ENCODE measurements at regions not wholly inside any gene's neighbourhood (a gene's known extent, or its start where the extent isn't known, plus 50 kb on each side); places are given as distances from the start of the nearest gene placed in this dataset.

DNA sequence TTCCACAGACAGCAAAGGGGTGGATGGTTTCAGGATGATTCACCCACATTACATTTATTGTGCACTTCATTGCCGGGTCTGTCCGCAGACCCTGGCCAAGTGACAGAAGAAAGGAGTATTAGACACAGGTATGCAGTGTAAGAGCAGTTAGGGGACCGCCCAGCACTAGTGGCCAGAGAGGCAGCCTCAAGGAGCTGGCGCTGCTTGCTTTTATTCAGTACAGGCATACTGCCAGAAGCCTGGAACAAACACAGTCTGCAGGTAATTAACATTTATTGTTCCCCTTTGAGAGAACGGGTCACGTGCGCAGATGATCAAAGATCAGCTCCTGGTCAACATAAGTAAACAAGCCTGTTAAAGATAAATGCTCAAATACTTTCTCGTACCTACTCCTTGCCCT is 1639.0 kb upstream of the IGFBP7 start:
- no peaks in the 10 kb centered on the region for H3K36me3 Mint-ChIP-seq
- no peaks in the 10 kb centered on the region for H3K4me1 Mint-ChIP-seq
- H3K4me3 Mint-ChIP-seq = no peak overlapping the region
- peaks cover 0 to 5% (median 4%) of the 10 kb centered on the region in 3 donors for H3K9me3 Mint-ChIP-seq
- H3K27me3 Mint-ChIP-seq = no peaks in the 10 kb centered on the region
- H3K27ac Mint-ChIP-seq = no peak overlapping the region

DNA sequence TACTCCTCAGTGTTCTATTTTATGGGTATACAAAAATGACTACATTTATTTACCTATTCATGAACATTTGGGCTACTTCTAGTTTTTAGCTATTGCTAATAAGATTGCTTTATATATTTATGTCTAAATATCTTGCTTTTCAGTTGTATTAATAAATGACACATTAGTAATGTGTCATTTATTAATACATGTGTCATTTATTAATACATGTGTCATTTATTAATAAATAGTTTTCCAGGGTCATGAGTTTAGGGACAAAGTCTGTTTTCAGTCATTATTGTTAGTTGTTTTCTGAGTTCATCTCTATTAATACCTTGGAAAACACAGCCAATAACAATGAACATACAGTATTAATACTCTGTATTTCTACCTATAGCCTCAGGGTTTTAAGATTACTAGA is 1630.7 kb upstream of the IGFBP7 start:
- no peaks in the 10 kb centered on the region for H3K27me3 Mint-ChIP-seq
- peaks cover 0 to 5% (median 4%) of the 10 kb centered on the region in 3 donors for H3K9me3 Mint-ChIP-seq
- no peak overlapping the region for H3K27ac Mint-ChIP-seq
- no peaks in the 10 kb centered on the region for H3K4me1 Mint-ChIP-seq
- no peaks in the 10 kb centered on the region for H3K36me3 Mint-ChIP-seq
- H3K4me3 Mint-ChIP-seq = no peak overlapping the region

DNA sequence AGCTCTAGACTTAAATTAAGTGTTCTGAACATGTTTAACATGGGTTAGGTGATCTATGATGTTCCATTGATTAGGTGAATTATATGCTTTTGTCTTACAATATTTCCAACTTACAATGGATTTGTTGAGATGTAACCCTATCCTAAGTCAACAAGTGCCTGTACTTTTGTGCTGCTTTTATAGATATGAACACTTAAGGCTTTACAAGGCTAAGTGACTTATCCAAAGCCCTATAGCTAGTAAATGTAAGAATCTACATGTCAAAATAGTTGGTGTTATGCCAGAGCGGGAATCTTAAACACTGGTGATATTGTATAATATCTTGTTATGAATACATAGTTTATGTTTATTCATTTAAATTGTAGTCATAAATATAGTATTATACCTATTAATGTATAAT is 1629.1 kb upstream of the IGFBP7 start:
- H3K36me3 Mint-ChIP-seq = no peaks in the 10 kb centered on the region
- no peak overlapping the region for H3K27ac Mint-ChIP-seq
- H3K27me3 Mint-ChIP-seq = no peaks in the 10 kb centered on the region
- no peaks in the 10 kb centered on the region for H3K4me1 Mint-ChIP-seq
- no peak overlapping the region for H3K4me3 Mint-ChIP-seq
- peaks cover 0 to 5% (median 4%) of the 10 kb centered on the region in 3 donors for H3K9me3 Mint-ChIP-seq

DNA sequence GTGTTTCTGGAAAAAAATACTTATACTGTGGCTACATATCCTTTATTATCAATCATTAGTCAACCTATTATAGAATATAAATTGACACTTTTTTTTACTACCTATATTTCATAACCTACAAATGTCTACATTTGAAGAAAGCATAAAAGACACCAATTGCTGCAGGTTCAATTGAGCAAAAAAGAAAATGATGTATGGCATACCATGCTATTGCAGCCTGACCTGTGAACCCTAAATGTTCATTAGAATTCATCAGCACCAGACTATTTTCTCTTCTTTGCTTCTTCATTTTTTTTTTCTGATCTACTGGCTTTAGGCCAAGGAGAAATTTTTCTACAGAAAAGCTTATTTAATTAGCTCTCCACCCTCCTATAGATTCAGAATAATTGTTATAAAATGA is 1628.2 kb upstream of the IGFBP7 start:
- H3K36me3 Mint-ChIP-seq = no peaks in the 10 kb centered on the region
- peaks cover 0 to 5% (median 4%) of the 10 kb centered on the region in 3 donors for H3K9me3 Mint-ChIP-seq
- H3K27me3 Mint-ChIP-seq = no peaks in the 10 kb centered on the region
- H3K4me1 Mint-ChIP-seq = no peaks in the 10 kb centered on the region
- no peak overlapping the region for H3K27ac Mint-ChIP-seq
- no peak overlapping the region for H3K4me3 Mint-ChIP-seq

DNA sequence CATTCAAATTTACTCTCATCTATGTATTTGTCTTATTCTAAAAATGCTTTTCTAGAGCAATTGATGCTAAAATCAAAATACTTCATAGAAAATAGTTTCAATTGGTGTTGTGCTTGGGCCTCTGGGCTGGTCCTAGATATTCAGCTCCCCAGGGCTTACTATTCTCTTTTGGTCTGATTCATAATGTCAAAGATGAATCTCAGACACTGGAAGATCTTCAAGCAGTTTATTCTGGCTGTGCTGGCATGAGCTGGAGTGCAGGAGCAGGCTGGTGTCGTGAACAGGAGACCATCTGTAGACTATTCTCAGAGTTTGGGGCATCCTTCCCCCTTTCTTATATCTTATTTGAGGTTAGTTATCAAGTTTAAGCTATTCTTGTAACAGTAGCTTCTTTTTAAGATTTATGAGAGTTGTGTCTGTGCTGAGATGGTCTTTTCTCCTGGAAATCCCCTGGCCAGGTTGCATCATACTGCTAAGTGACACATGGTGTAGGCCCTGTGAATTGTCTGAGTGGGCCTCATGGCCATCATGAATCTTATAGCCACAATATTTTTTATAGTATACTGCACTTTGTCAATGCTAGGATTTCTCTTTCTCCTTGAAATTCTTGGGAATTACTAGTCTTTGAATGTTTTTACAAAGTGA is 1624.0 kb upstream of the IGFBP7 start:
- no peaks in the 10 kb centered on the region for H3K36me3 Mint-ChIP-seq
- H3K4me1 Mint-ChIP-seq = no peaks in the 10 kb centered on the region
- H3K27ac Mint-ChIP-seq = no peak overlapping the region
- H3K9me3 Mint-ChIP-seq = peaks cover 0 to 5% (median 4%) of the 10 kb centered on the region in 3 donors
- H3K4me3 Mint-ChIP-seq = no peak overlapping the region
- no peaks in the 10 kb centered on the region for H3K27me3 Mint-ChIP-seq

DNA sequence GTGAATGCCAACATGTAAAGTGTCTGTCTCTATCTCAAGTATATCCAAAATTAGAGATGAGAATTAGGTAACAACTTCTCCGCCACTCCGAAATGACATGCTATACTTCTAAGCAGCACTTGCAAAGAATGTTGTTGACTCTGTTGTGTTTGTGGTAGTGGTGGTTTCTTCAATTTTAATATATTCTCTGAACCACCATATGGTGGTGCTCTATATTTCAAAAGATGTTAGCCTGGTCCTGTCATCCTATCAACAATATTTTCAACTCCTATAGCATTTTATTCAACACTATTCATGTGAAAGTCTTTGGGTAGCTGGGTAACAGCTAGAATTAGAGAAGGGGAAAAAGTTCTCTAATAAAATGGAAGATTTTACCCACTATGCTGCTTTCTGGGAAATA is 1622.8 kb upstream of the IGFBP7 start:
- no peak overlapping the region for H3K4me3 Mint-ChIP-seq
- H3K36me3 Mint-ChIP-seq = no peaks in the 10 kb centered on the region
- no peaks in the 10 kb centered on the region for H3K4me1 Mint-ChIP-seq
- no peak overlapping the region for H3K27ac Mint-ChIP-seq
- H3K27me3 Mint-ChIP-seq = no peaks in the 10 kb centered on the region
- peaks cover 0 to 1% (median under 1%) of the 10 kb centered on the region in 3 donors for H3K9me3 Mint-ChIP-seq

DNA sequence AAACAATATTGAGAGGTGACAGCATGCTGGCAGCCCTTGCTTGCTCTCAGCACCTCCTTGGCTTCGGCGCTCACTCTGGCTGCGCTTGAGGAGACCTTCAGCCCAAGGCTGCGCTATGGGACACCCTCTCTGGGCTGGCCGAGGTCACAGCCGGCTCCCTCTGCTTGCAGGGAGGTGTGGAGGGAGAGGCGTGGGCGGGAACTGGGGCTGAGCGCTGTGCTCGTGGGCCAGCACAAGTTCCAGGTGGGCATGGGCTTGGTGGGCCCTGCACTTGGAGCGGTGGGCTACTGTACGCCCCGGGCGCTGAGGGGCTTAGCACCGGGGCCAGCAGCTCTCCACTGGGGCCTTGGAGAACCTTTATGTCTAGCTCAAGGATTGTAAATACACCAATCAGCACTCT is 1613.8 kb upstream of the IGFBP7 start:
- Mint-ChIP-seq H3K4me3 (no peak overlapping the region), H3K36me3 (no peaks in the 10 kb centered on the region), H3K9me3 (peaks cover 0 to 4% (median 2%) of the 10 kb centered on the region in 3 donors), H3K27ac (no peak overlapping the region), H3K4me1 (no peaks in the 10 kb centered on the region), H3K27me3 (no peaks in the 10 kb centered on the region)

DNA sequence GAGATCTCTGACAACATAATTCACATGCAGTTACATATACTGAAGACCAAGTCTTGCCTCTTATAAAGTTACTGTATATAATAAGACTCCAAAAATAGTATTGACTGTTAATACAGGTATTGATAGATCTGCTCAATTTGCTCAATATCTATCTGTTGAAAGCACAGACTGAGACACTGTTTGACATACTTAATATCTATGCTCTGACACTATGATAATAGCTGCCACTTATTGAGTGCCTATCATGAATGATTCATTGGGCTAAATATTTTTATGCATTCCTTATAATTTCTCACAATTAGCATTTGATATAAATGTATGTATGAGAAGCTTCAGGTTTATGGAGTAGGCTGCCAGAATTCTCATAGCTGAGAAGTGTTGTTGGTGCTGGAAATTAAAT is 1600.9 kb upstream of the IGFBP7 start:
- Mint-ChIP-seq H3K27me3 (no peaks in the 10 kb centered on the region), H3K9me3 (peaks cover 0 to 4% (median 3%) of the 10 kb centered on the region in 3 donors), H3K36me3 (peaks cover 1% of the 10 kb centered on the region)

DNA sequence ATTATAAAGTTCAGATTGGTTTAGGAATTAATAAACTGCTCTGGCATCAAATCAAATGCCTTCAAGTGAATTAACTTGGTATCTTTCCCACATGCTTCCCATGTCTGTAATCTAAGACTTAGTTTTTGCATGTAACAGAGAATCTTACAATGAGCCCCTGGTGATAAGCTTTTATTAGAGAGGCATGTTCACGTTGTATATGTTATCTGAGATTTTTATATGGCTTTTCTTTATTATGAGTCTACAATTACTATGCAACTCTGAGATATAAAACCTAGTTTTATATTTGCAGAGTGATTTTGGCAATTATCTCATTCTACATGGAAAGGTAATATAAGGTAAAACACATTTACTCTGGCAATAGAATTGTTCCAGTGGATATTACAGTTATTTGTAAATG is 1578.4 kb upstream of the IGFBP7 start:
- H3K27me3 Mint-ChIP-seq = no peaks in the 10 kb centered on the region
- no peaks in the 10 kb centered on the region for H3K4me1 Mint-ChIP-seq
- no peaks in the 10 kb centered on the region for H3K36me3 Mint-ChIP-seq
- no peak overlapping the region for H3K27ac Mint-ChIP-seq
- no peak overlapping the region for H3K4me3 Mint-ChIP-seq
- peaks cover 0 to 2% (median 1%) of the 10 kb centered on the region in 3 donors for H3K9me3 Mint-ChIP-seq

More for the DNA sequence above, 1600.9 kb upstream of the IGFBP7 start:
- no peaks in the 10 kb centered on the region for H3K4me1 Mint-ChIP-seq
- H3K4me3 Mint-ChIP-seq = no peak overlapping the region
- no peak overlapping the region for H3K27ac Mint-ChIP-seq

DNA sequence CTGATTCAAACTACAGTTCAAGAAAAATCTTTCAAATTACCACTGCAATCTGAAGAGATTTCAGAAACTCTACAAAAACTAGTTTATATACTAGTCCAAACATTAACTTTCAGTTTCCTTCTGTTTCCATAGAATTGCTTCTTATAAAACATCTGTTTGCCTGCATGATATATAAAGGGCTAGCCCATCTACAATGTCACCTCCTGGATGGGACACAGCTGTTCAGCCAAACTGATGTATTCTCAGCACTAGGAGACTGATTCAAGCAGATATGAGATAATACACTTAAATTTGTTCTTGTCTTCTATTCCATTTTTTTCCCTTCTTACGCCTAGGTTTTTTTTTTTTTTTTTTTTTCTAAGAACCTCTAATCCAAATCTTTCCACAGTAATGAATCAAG is 1569.7 kb upstream of the IGFBP7 start:
- peaks cover 0 to 6% (median 0%) of the 10 kb centered on the region in 3 donors for H3K9me3 Mint-ChIP-seq
- H3K4me1 Mint-ChIP-seq = no peaks in the 10 kb centered on the region
- no peak overlapping the region for H3K4me3 Mint-ChIP-seq
- no peak overlapping the region for H3K27ac Mint-ChIP-seq
- H3K27me3 Mint-ChIP-seq = no peaks in the 10 kb centered on the region
- no peaks in the 10 kb centered on the region for H3K36me3 Mint-ChIP-seq

DNA sequence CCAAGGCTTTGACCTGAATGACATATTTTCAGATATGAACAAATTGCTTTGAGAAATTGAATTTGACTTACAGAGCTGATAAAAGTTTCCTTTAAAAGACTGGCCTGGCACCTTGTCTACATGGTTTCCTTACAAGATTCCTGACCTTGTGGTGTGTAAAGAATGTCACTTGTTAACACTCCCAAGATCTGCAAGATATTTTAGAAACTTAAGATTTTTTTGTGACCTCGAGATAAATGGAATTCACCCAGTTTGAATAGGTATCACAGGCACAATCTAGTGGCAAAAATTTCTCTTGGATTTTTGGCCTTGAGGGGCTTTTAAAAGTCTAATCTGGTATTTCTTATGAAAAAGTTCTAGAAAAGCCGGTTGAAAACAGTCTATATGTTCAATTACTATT is 1568.9 kb upstream of the IGFBP7 start:
- Mint-ChIP-seq H3K36me3 (no peaks in the 10 kb centered on the region), H3K27ac (no peak overlapping the region), H3K4me1 (no peaks in the 10 kb centered on the region), H3K4me3 (no peak overlapping the region), H3K27me3 (no peaks in the 10 kb centered on the region), H3K9me3 (peaks cover 0 to 6% (median 0%) of the 10 kb centered on the region in 3 donors)

DNA sequence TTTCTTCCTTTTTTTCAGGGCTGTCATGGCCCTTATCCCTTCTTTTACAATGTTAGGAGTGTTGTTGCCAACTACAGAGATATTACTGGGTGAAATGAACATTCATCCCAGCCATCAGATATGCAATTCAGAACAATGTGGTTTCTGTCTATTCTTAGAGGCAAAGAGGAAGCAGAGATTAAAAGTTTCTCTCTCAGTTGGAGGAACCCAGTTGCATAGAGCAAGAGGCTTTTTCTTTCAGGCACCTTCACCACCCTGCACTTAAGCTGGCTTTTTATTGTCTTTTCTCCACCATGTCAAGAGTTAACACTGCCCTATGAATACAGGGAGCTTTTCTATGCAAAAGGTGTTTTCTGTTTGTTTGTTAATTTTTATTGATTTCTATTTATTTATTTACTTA is 1559.6 kb upstream of the IGFBP7 start:
- H3K27me3 Mint-ChIP-seq = no peaks in the 10 kb centered on the region
- no peaks in the 10 kb centered on the region for H3K36me3 Mint-ChIP-seq
- no peak overlapping the region for H3K4me3 Mint-ChIP-seq
- H3K4me1 Mint-ChIP-seq = no peaks in the 10 kb centered on the region
- H3K9me3 Mint-ChIP-seq = peaks cover 5 to 21% (median 7%) of the 10 kb centered on the region in 3 donors
- no peak overlapping the region for H3K27ac Mint-ChIP-seq

DNA sequence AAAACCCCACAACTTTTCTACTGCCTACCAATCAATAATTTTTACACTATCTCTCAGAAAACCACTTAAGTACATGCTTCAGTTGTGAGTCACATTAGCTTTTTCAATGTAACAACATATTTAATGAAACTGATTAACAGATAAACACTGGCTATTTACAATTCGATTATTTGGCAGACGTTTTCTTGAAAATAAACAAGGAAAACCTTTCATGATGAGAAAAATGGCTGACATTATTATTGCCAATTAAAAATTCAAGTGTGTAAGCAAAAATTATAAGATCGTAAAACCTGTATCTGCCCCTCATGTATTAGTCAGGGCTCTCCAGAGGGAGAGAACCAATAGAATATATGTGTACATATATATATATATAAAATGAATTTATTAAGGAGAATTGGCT is 1555.5 kb upstream of the IGFBP7 start:
- Mint-ChIP-seq H3K36me3 (peaks cover 2% of the 10 kb centered on the region), H3K4me1 (no peaks in the 10 kb centered on the region), H3K27me3 (no peaks in the 10 kb centered on the region), H3K27ac (no peak overlapping the region), H3K4me3 (no peak overlapping the region), H3K9me3 (peaks cover 5 to 8% (median 7%) of the 10 kb centered on the region in 3 donors)

DNA sequence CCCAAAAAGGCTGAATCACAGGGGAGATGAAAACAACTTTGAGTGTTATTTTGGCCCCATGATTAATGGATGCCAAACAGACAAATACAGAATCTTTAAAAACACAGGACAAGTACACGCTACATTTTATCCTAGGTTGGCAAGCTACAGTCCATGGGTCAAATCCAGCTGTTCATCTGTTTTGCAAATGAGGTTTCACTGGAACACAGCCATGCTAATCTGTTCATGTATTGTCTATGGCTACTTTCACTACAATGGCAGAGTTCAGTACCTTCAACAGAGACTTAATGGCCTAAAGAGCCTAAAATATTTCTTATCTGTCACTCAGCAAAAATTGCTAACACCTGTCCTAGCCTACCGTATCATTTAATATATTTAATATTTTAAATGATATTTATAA is 1548.5 kb upstream of the IGFBP7 start:
- Mint-ChIP-seq H3K4me3 (no peak overlapping the region), H3K27me3 (no peaks in the 10 kb centered on the region), H3K36me3 (peaks cover 2% of the 10 kb centered on the region), H3K9me3 (peaks cover 5 to 16% (median 5%) of the 10 kb centered on the region in 3 donors), H3K27ac (no peak overlapping the region), H3K4me1 (peaks cover 0 to 1% (median 0%) of the 10 kb centered on the region in 3 donors)

DNA sequence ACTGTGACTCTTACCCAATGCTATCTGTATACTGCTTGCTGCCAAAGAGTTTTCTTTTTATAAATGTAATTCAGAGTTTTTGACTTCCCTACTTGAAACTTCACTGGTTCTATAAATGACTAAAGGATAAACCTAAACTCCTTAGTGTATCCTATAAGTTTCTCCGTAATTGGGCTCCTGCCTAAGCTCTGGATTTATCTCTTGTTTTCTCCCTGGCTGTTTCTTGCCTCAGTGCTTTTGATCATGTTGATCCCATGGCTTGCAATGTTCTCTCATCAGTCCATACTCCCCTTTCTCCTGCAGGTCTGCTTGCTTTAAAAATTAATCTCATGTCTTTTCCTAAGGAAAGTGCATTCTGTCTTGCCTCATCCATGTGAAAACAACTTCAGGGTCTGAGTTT is 1543.1 kb upstream of the IGFBP7 start:
- Mint-ChIP-seq H3K4me1 (peaks cover 0 to 1% (median 0%) of the 10 kb centered on the region in 3 donors), H3K27me3 (no peaks in the 10 kb centered on the region), H3K27ac (no peak overlapping the region), H3K4me3 (no peak overlapping the region), H3K9me3 (peaks cover 0 to 26% (median 7%) of the 10 kb centered on the region in 3 donors), H3K36me3 (no peaks in the 10 kb centered on the region)

DNA sequence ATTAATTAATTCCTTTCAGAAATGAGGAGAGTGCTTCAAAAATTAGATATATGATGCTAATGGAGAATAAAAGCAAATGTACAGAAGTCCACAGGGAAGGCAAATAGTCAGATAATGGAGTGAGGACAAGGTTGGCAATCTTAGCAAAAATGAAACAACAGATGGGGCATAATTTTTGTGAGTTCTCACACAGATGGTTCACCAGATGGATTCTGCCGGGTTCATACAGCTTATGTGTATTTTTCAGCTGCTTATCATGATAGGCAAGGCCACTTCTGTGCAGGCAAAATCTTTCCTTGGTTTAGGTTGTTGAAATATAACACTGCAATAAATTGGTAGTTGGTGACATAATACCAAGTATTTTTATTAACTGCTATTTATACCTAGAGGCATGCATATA is 1539.0 kb upstream of the IGFBP7 start:
- Mint-ChIP-seq H3K27me3 (no peaks in the 10 kb centered on the region), H3K36me3 (no peaks in the 10 kb centered on the region), H3K4me3 (no peak overlapping the region), H3K27ac (no peak overlapping the region), H3K4me1 (no peaks in the 10 kb centered on the region), H3K9me3 (peaks cover 0 to 18% (median 7%) of the 10 kb centered on the region in 3 donors)

Data from IgD-negative memory B cell (primary cell).